PC-3 (cell line): ENCODE measurements at regions not wholly inside any gene's neighbourhood (a gene's known extent, or its start where the extent isn't known, plus 50 kb on each side); places are given as distances from the start of the nearest gene placed in this dataset.

Experiments used
- ATAC-seq: fragments of 200-7000 bp; cut with Tn5 transposase; 2 replicates; pipeline ENCODE4 v1.9.1; 2020; ENCODE audit warnings: mild to moderate bottlenecking, moderate library complexity
- BruUV-seq: library from RNA; stranded (reverse); fragments of 400-500 nt; replicated peaks from 2 replicates; lab custom pipeline; 2021; lab: Mats Ljungman, UMichigan
- CTCF ChIA-PET: fragments of 300-600 bp; sonication (Branson Sonifier 250); formaldehyde crosslinking; loops from one replicate; lab custom pipeline; 2022; ENCODE audit warnings: antibody characterized with exemption; lab: Charles Lee
- POLR2A ChIA-PET: fragments of 300-600 bp; sonication (Branson Sonifier 250); formaldehyde crosslinking; loops from one replicate; lab custom pipeline; 2022; ENCODE audit warnings: antibody characterized with exemption; ENCODE audit not compliant: unreplicated experiment; lab: Charles Lee
- DNase-seq: peaks from one replicate; pipeline ENCODE4 v3.0.0-alpha.2; 2015
- H2AFZ ChIP-seq: fragments of 300-600 bp; sonication (generic); 2 replicates; pipeline ENCODE4 v1.6.0; 2016; ENCODE audit warnings: antibody characterized with exemption, low read length
- H3F3A ChIP-seq: fragments of 300-600 bp; sonication (generic); one replicate; pipeline ENCODE4 v1.6.0; 2017; ENCODE audit warnings: antibody characterized with exemption, low read length, control low read depth, mild to moderate bottlenecking; ENCODE audit not compliant: unreplicated experiment
- H3K27ac ChIP-seq: fragments of 300-600 bp; sonication (generic); 2 replicates; pipeline ENCODE4 v1.5.1; 2016; ENCODE audit warnings: mild to moderate bottlenecking, low read length
- H3K27me3 ChIP-seq: fragments of 300-600 bp; sonication (generic); 2 replicates; pipeline ENCODE4 v1.6.1; 2016; ENCODE audit warnings: low read length, mixed read lengths
- H3K36me3 ChIP-seq: fragments of 300-600 bp; sonication (generic); 2 replicates; pipeline ENCODE4 v1.6.1; 2016; ENCODE audit warnings: low read depth, mixed run types, low read length, mixed read lengths
- H3K4me1 ChIP-seq: fragments of 300-600 bp; sonication (generic); 2 replicates; pipeline ENCODE4 v1.5.1; 2016; ENCODE audit warnings: low read length; ENCODE audit not compliant: insufficient read depth
- H3K4me2 ChIP-seq: fragments of 300-600 bp; sonication (generic); 2 replicates; pipeline ENCODE4 v1.6.0; 2016; ENCODE audit warnings: low read length
- H3K4me3 ChIP-seq: fragments of 300-600 bp; sonication (generic); 2 replicates; pipeline ENCODE4 v1.5.1; 2016; ENCODE audit warnings: mild to moderate bottlenecking, low read length, mixed read lengths
- H3K79me2 ChIP-seq: fragments of 300-600 bp; sonication (generic); 2 replicates; pipeline ENCODE4 v1.6.1; 2017; ENCODE audit warnings: low read length, mixed read lengths
- H3K9ac ChIP-seq: fragments of 300-600 bp; sonication (generic); 2 replicates; pipeline ENCODE4 v1.6.0; 2016; ENCODE audit warnings: mild to moderate bottlenecking, low read length
- H3K9me2 ChIP-seq: fragments of 300-600 bp; sonication (generic); replicated peaks from 2 replicates; pipeline ENCODE4 v1.6.1; 2016; ENCODE audit warnings: mixed run types, low read length, mixed read lengths
- H3K9me3 ChIP-seq: fragments of 300-600 bp; sonication (generic); 2 replicates; pipeline ENCODE4 v1.6.1; 2016; ENCODE audit warnings: low read length, mixed read lengths
- H4K20me1 ChIP-seq: fragments of 300-600 bp; sonication (generic); 2 replicates; pipeline ENCODE4 v1.6.1; 2016; ENCODE audit warnings: low read length, mixed read lengths
- EZH2 ChIP-seq: fragments of 300-600 bp; sonication (generic); IDR thresholded peaks from one replicate; pipeline ENCODE4 v1.6.1; 2017; ENCODE audit warnings: antibody characterized with exemption, mild to moderate bottlenecking, low read length; ENCODE audit not compliant: unreplicated experiment
- EZH2phosphoT487 ChIP-seq: fragments of 300-600 bp; sonication (generic); IDR thresholded peaks from 2 replicates; pipeline ENCODE4 v1.6.1; 2018; ENCODE audit warnings: mild to moderate bottlenecking, antibody characterized with exemption, low read length, borderline replicate concordance
- intact Hi-C: fragments of 100-400 bp; cut with micrococcal nuclease; formaldehyde crosslinking; loops from 2 replicates; pipeline ENCODE4 v1.9.0; 2023
- TF ChIP-seq, protein P1 (sequence below): fragments of 300-600 bp; sonication (generic); conservative IDR thresholded peaks from 2 replicates; pipeline ENCODE4 v1.5.1; 2017; ENCODE audit warnings: antibody characterized with exemption, low read depth, mild to moderate bottlenecking, low read length

DNA sequence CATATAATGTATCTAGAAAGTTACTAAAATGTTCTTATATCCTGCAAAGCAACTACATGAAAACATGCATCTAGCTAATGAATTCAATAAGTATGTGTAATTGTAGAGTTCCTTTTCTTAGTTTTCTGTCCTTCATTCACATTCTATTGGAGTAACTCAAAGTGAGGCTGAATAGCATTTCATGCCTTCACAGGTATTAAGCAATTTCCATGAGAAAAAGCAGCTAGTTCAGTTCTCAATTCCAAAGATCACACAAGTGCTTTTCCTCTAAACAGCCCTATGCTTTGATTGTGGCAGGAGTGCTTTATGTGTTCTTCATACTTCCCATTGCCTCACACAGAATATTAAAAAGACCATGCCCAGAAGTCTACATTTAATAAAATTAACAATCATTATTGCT, 274.9 kb downstream of the RFPL4B start:
- Histone ChIP-seq H3K27ac (no peak overlapping the region), H3K79me2 (no peaks in the 10 kb centered on the region), H3K4me1 (peaks cover 12% of the 10 kb centered on the region; the same call in 1 of the 2 replicates), H3K9me2 (no peaks in the 10 kb centered on the region), H3F3A (no peaks in the 10 kb centered on the region), H3K36me3 (no peaks in the 10 kb centered on the region), H4K20me1 (no peaks in the 10 kb centered on the region), H3K4me2 (no peak overlapping the region), H3K9me3 (no peaks in the 10 kb centered on the region), H3K27me3 (no peaks in the 10 kb centered on the region), H3K4me3 (no peak overlapping the region), H2AFZ (no peak overlapping the region), H3K9ac (no peak overlapping the region)
- no TSS peak for BruUV-seq
- POLR2A ChIA-PET, result no interaction called here
- ATAC-seq (no peak), DNase-seq (no peak)
- CTCF ChIA-PET, result no interaction called here
- intact Hi-C loops, result no loop called here
- TF ChIP-seq EZH2 (no peak), EZH2phosphoT487 (no peak)
- TF ChIP-seq, protein P1, sequence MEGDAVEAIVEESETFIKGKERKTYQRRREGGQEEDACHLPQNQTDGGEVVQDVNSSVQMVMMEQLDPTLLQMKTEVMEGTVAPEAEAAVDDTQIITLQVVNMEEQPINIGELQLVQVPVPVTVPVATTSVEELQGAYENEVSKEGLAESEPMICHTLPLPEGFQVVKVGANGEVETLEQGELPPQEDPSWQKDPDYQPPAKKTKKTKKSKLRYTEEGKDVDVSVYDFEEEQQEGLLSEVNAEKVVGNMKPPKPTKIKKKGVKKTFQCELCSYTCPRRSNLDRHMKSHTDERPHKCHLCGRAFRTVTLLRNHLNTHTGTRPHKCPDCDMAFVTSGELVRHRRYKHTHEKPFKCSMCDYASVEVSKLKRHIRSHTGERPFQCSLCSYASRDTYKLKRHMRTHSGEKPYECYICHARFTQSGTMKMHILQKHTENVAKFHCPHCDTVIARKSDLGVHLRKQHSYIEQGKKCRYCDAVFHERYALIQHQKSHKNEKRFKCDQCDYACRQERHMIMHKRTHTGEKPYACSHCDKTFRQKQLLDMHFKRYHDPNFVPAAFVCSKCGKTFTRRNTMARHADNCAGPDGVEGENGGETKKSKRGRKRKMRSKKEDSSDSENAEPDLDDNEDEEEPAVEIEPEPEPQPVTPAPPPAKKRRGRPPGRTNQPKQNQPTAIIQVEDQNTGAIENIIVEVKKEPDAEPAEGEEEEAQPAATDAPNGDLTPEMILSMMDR, result no peak

DNA sequence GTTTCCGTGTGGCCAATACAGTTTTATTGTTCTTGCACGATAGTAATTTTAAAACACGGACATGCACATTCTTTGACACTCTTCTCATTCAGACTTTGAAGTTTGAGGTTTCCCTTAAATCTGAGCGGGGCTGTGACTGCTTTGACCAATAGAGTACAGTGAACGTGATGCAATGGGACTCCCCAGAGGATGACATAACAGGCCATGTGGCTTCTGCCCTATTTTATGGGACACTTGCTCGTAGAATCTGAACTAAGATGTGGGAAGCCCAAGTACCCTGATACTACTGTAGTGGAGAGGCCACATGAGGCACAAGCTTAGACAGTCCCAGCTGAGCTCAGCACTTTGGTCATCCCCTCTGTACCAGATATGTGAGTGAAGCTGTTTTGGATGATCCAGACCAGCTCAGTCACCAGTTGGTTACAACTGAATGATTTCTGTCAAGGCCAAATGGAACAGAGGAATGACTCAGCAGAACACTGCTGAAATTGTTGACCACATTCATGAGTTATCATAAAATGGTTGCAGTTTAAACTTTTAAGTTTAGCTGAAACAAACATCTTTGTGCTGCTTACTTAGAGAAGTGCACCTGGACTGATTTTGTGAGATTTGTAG, 279.4 kb downstream of the RFPL4B start:
- BruUV-seq, result no TSS peak

DNA sequence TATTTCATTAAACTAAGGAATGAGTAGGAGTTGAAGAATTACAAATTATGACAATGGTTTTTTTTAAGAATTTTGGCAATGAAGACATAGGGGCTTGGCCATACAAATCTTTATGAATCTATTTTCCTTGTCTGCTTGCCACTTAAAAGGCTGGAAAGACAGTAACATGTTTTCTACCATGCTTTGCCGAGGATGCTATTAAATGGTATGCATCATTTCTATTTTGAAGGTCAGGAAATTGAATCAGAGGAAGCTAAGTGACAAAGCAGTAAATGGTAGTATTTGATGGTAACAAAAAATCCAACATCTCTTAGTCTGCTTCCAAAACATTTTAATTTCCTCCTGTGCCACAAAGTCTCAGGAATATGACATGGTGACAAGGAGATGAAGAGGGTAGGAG, 287.2 kb downstream of the RFPL4B start:
- Histone ChIP-seq H3K27me3 (no peaks in the 10 kb centered on the region), H3K4me1 (no peaks in the 10 kb centered on the region), H3K4me2 (no peak overlapping the region), H3K9me3 (no peaks in the 10 kb centered on the region), H3K9me2 (no peaks in the 10 kb centered on the region), H3K79me2 (no peaks in the 10 kb centered on the region), H2AFZ (no peak overlapping the region), H3K36me3 (no peaks in the 10 kb centered on the region), H3K4me3 (no peak overlapping the region), H3F3A (no peaks in the 10 kb centered on the region), H3K9ac (no peak overlapping the region), H3K27ac (no peak overlapping the region), H4K20me1 (no peaks in the 10 kb centered on the region)
- BruUV-seq, result no TSS peak
- DNase-seq (no peak), ATAC-seq (no peak)
- CTCF ChIA-PET, result no interaction called here
- intact Hi-C loops, result no loop called here
- TF ChIP-seq EZH2 (no peak), EZH2phosphoT487 (no peak)
- TF ChIP-seq, protein P1, result no peak
- POLR2A ChIA-PET, result no interaction called here

More for the DNA sequence above, 279.4 kb downstream of the RFPL4B start:
- H3K27me3 ChIP-seq, result no peaks in the 10 kb centered on the region
- TF ChIP-seq, protein P1, result no peak
- peak overlapping the region; percentile 20 for H3K27ac ChIP-seq
- peak; percentile 38; the same call in 1 of the 2 replicates for ATAC-seq
- no peaks in the 10 kb centered on the region for H4K20me1 ChIP-seq
- POLR2A ChIA-PET, result no interaction called here
- DNase-seq, result peak; percentile 55
- no peak overlapping the region for H3K4me3 ChIP-seq
- H3F3A ChIP-seq, result no peaks in the 10 kb centered on the region
- no peaks in the 10 kb centered on the region for H3K9me2 ChIP-seq
- no peaks in the 10 kb centered on the region for H3K79me2 ChIP-seq
- no peak overlapping the region for H3K4me2 ChIP-seq
- CTCF ChIA-PET, result no interaction called here
- peaks cover 12% of the 10 kb centered on the region; the same call in 1 of the 2 replicates for H3K4me1 ChIP-seq
- no peaks in the 10 kb centered on the region for H3K9me3 ChIP-seq
- H3K9ac ChIP-seq, result no peak overlapping the region
- no peaks in the 10 kb centered on the region for H3K36me3 ChIP-seq
- H2AFZ ChIP-seq, result peak overlapping the region; percentile 73
- intact Hi-C loops, result no loop called here
